ENCODE measurements at regions not wholly inside any gene's neighbourhood (a gene's known extent, or its start where the extent isn't known, plus 50 kb on each side); places are given as distances from the start of the nearest gene placed in this dataset.

DNA sequence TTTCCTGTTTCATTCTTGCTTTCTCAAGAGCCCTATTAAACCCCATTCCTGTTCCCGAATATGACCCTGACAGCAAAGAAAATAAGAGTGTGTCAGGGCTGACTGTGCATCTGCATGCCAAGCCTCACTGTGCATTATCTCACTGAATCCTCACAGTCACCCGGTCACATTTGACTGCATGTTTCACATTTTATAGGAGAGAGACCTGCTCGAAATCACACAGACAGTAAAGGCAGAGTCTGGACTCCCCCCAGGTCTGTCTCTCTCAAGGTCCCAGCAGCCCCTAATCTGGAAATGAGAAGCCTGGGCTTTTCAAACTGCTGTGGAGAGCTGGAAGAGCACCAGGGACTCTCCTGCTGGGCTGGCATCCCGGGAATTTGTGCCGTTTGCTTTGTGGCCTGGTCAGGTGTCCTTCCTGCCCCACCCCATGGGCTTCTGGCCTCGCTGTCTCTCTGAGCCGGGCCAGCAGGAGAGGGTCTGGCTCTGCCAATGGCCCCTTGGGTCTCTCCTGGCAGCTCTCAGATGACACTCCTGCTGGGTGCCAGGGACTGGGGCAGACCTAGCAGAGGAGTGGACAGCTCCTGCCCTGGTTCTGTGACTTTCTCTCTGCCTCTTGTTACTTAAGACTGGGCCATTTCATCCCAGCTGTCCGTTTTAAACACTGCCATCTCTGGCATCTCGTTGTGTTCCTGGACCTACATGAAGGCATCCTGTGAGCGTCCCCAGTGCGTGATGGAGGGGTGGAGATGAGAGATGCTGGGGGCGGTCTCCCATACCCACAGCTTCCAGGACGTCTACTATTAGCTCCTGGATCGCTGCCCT, 173.6 kb downstream of the ARHGAP12 start:
- H3K27me3 ChIP-seq = no peaks in the 10 kb centered on the region
- TF ChIP-seq EP300 (IDR thresholded peaks at IDR 0.05) (no peak), POLR2A (IDR thresholded peaks at IDR 0.05) (no peak)
- TF ChIP-seq, protein P1, sequence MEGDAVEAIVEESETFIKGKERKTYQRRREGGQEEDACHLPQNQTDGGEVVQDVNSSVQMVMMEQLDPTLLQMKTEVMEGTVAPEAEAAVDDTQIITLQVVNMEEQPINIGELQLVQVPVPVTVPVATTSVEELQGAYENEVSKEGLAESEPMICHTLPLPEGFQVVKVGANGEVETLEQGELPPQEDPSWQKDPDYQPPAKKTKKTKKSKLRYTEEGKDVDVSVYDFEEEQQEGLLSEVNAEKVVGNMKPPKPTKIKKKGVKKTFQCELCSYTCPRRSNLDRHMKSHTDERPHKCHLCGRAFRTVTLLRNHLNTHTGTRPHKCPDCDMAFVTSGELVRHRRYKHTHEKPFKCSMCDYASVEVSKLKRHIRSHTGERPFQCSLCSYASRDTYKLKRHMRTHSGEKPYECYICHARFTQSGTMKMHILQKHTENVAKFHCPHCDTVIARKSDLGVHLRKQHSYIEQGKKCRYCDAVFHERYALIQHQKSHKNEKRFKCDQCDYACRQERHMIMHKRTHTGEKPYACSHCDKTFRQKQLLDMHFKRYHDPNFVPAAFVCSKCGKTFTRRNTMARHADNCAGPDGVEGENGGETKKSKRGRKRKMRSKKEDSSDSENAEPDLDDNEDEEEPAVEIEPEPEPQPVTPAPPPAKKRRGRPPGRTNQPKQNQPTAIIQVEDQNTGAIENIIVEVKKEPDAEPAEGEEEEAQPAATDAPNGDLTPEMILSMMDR (IDR thresholded peaks at IDR 0.05) = no peak
- H3K4me1 ChIP-seq = peaks cover 0 to 69% (median 12%) of the 10 kb centered on the region in 4 donors
- WGBS, 2 donors = 65 to 66% methylated on average over 14 of the region's 14 CpGs
- no peak overlapping the region for H3K4me3 ChIP-seq
- no peak for DNase-seq (ENCODE audit: low spot score in 2 of 2)
- H3K9me3 ChIP-seq = no peaks in the 10 kb centered on the region
- no peaks in the 10 kb centered on the region for H3K36me3 ChIP-seq
- H3K27ac ChIP-seq = peak overlapping the region in 2 of 4 donors; percentile 54 to 99

DNA sequence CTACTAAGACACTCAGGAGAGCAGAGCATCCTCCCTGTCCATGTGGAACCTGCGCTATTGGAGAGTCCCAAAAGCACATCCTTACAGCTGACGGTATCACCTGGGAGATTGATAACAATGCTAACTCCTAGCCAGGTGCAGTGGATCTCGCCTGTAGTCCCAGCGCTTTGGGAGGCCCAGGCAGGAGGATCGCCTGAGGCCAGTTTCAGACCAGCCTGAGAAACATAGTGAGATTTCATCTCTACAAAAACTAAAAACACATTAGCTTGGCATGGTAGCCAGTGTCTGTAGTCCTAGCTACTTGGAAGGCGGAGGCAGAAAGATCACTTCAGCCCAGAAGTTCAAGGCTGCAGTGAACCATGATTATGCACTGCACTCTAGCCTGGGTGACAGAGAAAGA, 174.9 kb downstream of the ARHGAP12 start:
- Histone ChIP-seq H3K4me3 (no peak overlapping the region), H3K27me3 (no peaks in the 10 kb centered on the region), H3K36me3 (no peaks in the 10 kb centered on the region), H3K27ac (no peak overlapping the region), H3K4me1 (peaks cover 0 to 74% (median 20%) of the 10 kb centered on the region in 4 donors), H3K9me3 (no peaks in the 10 kb centered on the region)
- WGBS, 2 donors = 95 to 96% methylated on average over 6 of the region's 6 CpGs
- DNase-seq (ENCODE audit: low spot score in 2 of 2) = no peak
- TF ChIP-seq POLR2A (IDR thresholded peaks at IDR 0.05) (no peak), EP300 (IDR thresholded peaks at IDR 0.05) (no peak)
- TF ChIP-seq, protein P1 (IDR thresholded peaks at IDR 0.05) = no peak

DNA sequence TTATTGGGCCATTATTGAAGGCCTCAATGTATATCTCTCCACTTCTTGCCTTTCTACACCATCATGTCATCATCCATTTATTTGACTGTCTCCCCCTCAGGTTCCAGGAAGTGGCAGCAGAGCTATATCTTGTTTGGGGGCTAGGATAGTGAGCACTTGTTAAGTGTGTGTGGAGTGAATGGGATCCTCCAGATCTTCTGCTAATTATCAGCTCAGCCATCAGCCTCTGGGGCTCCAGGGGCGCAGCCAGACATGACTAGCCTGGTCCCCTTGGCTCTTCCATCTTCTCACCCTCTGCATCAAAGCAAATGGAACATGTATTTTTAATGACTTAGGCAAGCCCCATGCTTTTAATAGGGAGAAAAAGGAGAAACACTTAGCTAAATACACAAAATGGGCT, 176.5 kb downstream of the ARHGAP12 start:
- H3K36me3 ChIP-seq = no peaks in the 10 kb centered on the region
- no peak for DNase-seq (ENCODE audit: low spot score in 2 of 2)
- H3K9me3 ChIP-seq = no peaks in the 10 kb centered on the region
- no peak overlapping the region for H3K4me3 ChIP-seq
- peaks cover 0 to 59% (median 16%) of the 10 kb centered on the region in 4 donors for H3K4me1 ChIP-seq
- no peaks in the 10 kb centered on the region for H3K27me3 ChIP-seq
- 92 to 100% methylated on average over 1 of the region's 1 CpG for WGBS, 2 donors
- H3K27ac ChIP-seq = no peak overlapping the region
- TF ChIP-seq, protein P1 (IDR thresholded peaks at IDR 0.05) = no peak
- no peak for TF ChIP-seq EP300 (IDR thresholded peaks at IDR 0.05)
- no peak for TF ChIP-seq POLR2A (IDR thresholded peaks at IDR 0.05)

DNA sequence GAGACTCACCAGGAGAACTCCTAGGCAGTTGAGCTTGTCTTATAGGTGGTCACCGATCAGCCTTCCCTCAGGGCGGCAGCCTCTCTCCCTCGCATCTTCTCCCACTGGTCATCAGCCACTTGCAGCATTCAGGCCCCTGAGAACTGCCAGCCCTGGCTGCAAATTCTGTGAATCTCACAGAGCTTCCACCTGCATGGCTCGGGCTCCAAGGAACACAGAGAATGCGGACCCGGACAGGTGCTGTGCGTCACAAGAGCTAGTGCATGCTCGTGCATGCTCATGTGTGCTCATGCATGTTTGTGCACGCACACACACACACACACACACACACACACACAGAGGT, 176.9 kb downstream of the ARHGAP12 start:
- DNase-seq (ENCODE audit: low spot score in 2 of 2) = no peak
- no peaks in the 10 kb centered on the region for H3K9me3 ChIP-seq
- H3K27ac ChIP-seq = no peak overlapping the region
- no peaks in the 10 kb centered on the region for H3K27me3 ChIP-seq
- H3K36me3 ChIP-seq = no peaks in the 10 kb centered on the region
- TF ChIP-seq POLR2A (IDR thresholded peaks at IDR 0.05) (no peak), EP300 (IDR thresholded peaks at IDR 0.05) (no peak)
- TF ChIP-seq, protein P1 (IDR thresholded peaks at IDR 0.05) = no peak
- 90 to 98% methylated on average over 6 to 9 of the region's 9 CpGs for WGBS, 2 donors
- H3K4me3 ChIP-seq = no peak overlapping the region
- H3K4me1 ChIP-seq = peaks cover 0 to 54% (median 16%) of the 10 kb centered on the region in 4 donors

DNA sequence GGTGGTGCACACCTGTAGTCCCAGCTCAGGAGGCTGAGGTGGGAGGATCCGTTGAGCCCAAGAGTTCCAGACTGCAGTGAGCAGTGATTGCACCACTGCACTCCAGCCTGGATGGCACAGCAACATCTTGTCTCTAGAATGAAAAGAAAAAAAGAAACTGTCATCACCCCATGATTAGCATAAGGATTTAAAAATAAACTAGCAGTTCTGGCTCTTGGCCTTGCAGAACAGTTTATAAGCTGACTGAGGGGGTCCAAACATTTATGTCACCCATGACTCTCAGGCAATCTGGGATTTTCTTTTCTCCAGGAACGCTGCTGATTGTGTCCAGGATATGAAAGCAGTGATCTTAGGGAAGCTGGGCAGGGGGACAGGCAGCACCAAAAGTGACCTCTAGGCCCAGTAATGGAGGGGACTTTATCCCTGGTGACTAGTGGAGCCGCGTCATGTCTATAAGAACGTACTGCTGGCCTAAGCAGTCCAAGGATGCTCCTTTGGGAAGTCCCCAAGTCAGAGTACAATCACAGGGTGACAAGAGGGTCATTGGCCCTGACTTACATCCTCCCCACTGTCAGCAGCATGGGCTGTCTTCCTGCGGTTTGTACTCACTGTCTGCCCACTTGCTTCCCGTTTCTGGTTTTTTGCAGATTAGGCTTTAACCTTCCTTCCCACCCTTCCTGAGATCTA, 177.4 kb downstream of the ARHGAP12 start:
- DNase-seq (ENCODE audit: low spot score in 2 of 2) = no peak
- H3K4me3 ChIP-seq = no peak overlapping the region
- H3K9me3 ChIP-seq = no peaks in the 10 kb centered on the region
- peaks cover 0 to 49% (median 16%) of the 10 kb centered on the region in 4 donors for H3K4me1 ChIP-seq
- H3K27me3 ChIP-seq = no peaks in the 10 kb centered on the region
- H3K36me3 ChIP-seq = no peaks in the 10 kb centered on the region
- H3K27ac ChIP-seq = peak overlapping the region in 2 of 4 donors; percentile 48 to 49
- TF ChIP-seq POLR2A (IDR thresholded peaks at IDR 0.05) (no peak), EP300 (IDR thresholded peaks at IDR 0.05) (no peak)
- TF ChIP-seq, protein P1 (IDR thresholded peaks at IDR 0.05) = no peak
- WGBS, 2 donors = 65 to 81% methylated on average over 7 of the region's 7 CpGs
